Testis (tissue), 2 donors: ENCODE measurements at regions not wholly inside any gene's neighbourhood (a gene's known extent, or its start where the extent isn't known, plus 50 kb on each side); places are given as distances from the start of the nearest gene placed in this dataset.

Experiments used
- DNase-seq: peaks from one replicate; pipeline ENCODE4 v3.0.0-alpha.2; 2019
- H3K27ac ChIP-seq, 2 donors: fragments of 200-600 bp; sonication (generic); one replicate each; pipeline ENCODE4 v1.5.1; 2019
- H3K27me3 ChIP-seq: fragments of 200-600 bp; sonication (generic); one replicate; pipeline ENCODE4 v1.5.1; 2019
- H3K36me3 ChIP-seq: fragments of 200-600 bp; sonication (generic); one replicate; pipeline ENCODE4 v1.5.1; 2017; ENCODE audit warnings: low read depth; ENCODE audit errors: missing control alignments
- H3K4me1 ChIP-seq: fragments of 200-600 bp; sonication (generic); one replicate; pipeline ENCODE4 v1.5.1; 2019
- H3K4me3 ChIP-seq, 2 donors: fragments of 200-600 bp; sonication (generic); one replicate each; pipeline ENCODE4 v1.5.1; 2017 to 2019
- H3K9me3 ChIP-seq: fragments of 200-600 bp; sonication (generic); one replicate; pipeline ENCODE4 v1.5.1; 2017
- CTCF ChIP-seq, 3 experiments: fragments of 450-650 bp in 2 of 3; fragments of 200-600 bp in 1 of 3; sonication (generic) in 1 of 3; IDR thresholded peaks; one replicate each; pipeline ENCODE4 v1.5.1; 2016 to 2019; ENCODE audit warnings: antibody characterized with exemption in 3 of 3, mild to moderate bottlenecking in 2 of 3, moderate library complexity in 1 of 3
- POLR2A ChIP-seq: fragments of 450-650 bp; IDR thresholded peaks from one replicate; pipeline ENCODE4 v1.6.1; 2017; ENCODE audit warnings: antibody characterized with exemption, mild to moderate bottlenecking, moderate library complexity
- WGBS, 2 donors: methylation state at CpG; one replicate each; pipeline ENCODE4 v1.1.5; 2018; 5-methylcytosine and 5-hydroxymethylcytosine counted together
- intact Hi-C: fragments of 100-400 bp; cut with DNase I; formaldehyde crosslinking; loops from one replicate; pipeline ENCODE4 v1.15.1; 2023; ENCODE audit warnings: low total_unique reads

- H3K4me1 ChIP-seq, result peaks cover 8% of the 10 kb centered on the region
- 96 to 100% methylated on average over 1 of the region's 1 CpG for WGBS, 2 donors
- H3K4me3 ChIP-seq, result no peak overlapping the region
- no peaks in the 10 kb centered on the region for H3K9me3 ChIP-seq
- no peak for DNase-seq
- no peaks in the 10 kb centered on the region for H3K27me3 ChIP-seq
- no peaks in the 10 kb centered on the region for H3K36me3 ChIP-seq
- intact Hi-C loops, result no loop called here
- TF ChIP-seq POLR2A (no peak), CTCF (IDR thresholded peaks at IDR 0.05) (no peak)
- H3K27ac ChIP-seq, result no peak overlapping the region
These were observed 90.8 kb downstream of the HHIPL2 start for GRCh38 chr1:222457084-222457483.

GRCh38 chr1:222455188-222455879, 92.6 kb downstream of the HHIPL2 start:
- no peaks in the 10 kb centered on the region for H3K9me3 ChIP-seq
- H3K27ac ChIP-seq, result no peak overlapping the region
- H3K27me3 ChIP-seq, result no peaks in the 10 kb centered on the region
- H3K36me3 ChIP-seq, result no peaks in the 10 kb centered on the region
- WGBS, 2 donors, result 4% methylated on average over 16 of the region's 16 CpGs
- H3K4me3 ChIP-seq, result no peak overlapping the region
- intact Hi-C loops, result no loop called here
- peak; percentile 94 for DNase-seq
- TF ChIP-seq POLR2A (no peak), CTCF (IDR thresholded peaks at IDR 0.05) (peak; percentile 73 to 91 (median 85))
- H3K4me1 ChIP-seq, result peaks cover 8% of the 10 kb centered on the region

- peaks cover 8% of the 10 kb centered on the region for H3K4me1 ChIP-seq
- H3K27me3 ChIP-seq, result no peaks in the 10 kb centered on the region
- TF ChIP-seq CTCF (IDR thresholded peaks at IDR 0.05), result no peak
- TF ChIP-seq POLR2A, result no peak
- H3K36me3 ChIP-seq, result no peaks in the 10 kb centered on the region
- WGBS, 2 donors, result 19 to 24% methylated on average over 13 of the region's 13 CpGs
- H3K9me3 ChIP-seq, result no peaks in the 10 kb centered on the region
- no peak overlapping the region for H3K27ac ChIP-seq
- H3K4me3 ChIP-seq, result no peak overlapping the region
- intact Hi-C loops, result no loop called here
- peak; percentile 44 for DNase-seq
These were observed 93.1 kb downstream of the HHIPL2 start for GRCh38 chr1:222454782-222455181.

- DNase-seq, result no peak
- H3K9me3 ChIP-seq, result no peaks in the 10 kb centered on the region
- 81 to 94% methylated on average over 5 of the region's 5 CpGs for WGBS, 2 donors
These were observed 93.7 kb downstream of the HHIPL2 start for GRCh38 chr1:222454186-222454585.

More at GRCh38 chr1:222454186-222454585, 93.7 kb downstream of the HHIPL2 start:
- H3K27ac ChIP-seq, result no peak overlapping the region
- H3K4me1 ChIP-seq, result peaks cover 8% of the 10 kb centered on the region
- intact Hi-C loops, result no loop called here
- H3K36me3 ChIP-seq, result no peaks in the 10 kb centered on the region
- no peak for TF ChIP-seq CTCF (IDR thresholded peaks at IDR 0.05)
- no peak for TF ChIP-seq POLR2A
- no peaks in the 10 kb centered on the region for H3K27me3 ChIP-seq
- no peak overlapping the region for H3K4me3 ChIP-seq
